ENCODE measurements at regions not wholly inside any gene's neighbourhood (a gene's known extent, or its start where the extent isn't known, plus 50 kb on each side); places are given as distances from the start of the nearest gene placed in this dataset.
"Not testable (repeated sequence)": the region's sequence is repeated elsewhere in the genome, so short reads cannot be mapped to it uniquely, and the experiment has no call there.

DNA sequence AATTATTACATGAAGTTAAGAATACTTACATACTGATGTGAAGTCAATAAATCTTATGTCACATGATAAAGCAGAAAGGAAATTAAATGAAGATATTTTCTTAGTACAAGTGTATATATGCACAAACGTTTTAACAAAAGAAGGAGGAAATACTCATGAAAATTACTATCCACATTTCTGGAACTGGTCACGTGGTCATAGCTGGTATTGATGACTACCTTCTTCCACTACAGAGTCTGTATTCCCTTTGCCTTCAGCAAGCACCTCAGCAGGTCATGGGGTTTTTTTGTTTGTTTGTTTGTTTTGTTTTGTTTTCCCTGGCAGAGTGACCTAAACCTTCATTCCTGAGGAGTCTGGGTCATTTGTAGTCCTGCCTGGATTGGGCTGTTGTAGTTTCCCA, 174.9 kb upstream of the BANK1 start:
- Histone ChIP-seq H4K12ac (ENCODE audit: low read depth, low read length) (no peak overlapping the region), H3K27ac (ENCODE audit: low read depth, low read length) (no peak overlapping the region), H3K27me3 (ENCODE audit: insufficient read depth, low read length) (no peaks in the 10 kb centered on the region), H3K79me2 (ENCODE audit: control insufficient read depth, insufficient read depth, low read length, poor library complexity) (no peaks in the 10 kb centered on the region), H2BK12ac (ENCODE audit: low read length) (no peak overlapping the region), H3K4ac (ENCODE audit: low read depth, low read length) (no peak overlapping the region), H4K91ac (ENCODE audit: low read depth, low read length) (no peak overlapping the region), H2BK5ac (ENCODE audit: low read depth, low read length, poor library complexity) (no peak overlapping the region), H4K8ac (ENCODE audit: low read depth, low read length) (no peak overlapping the region), H3K4me3 (ENCODE audit: low read depth, low read length) (no peak overlapping the region), H3K9ac (ENCODE audit: low read length) (no peak overlapping the region), H3K23ac (ENCODE audit: low read length) (no peak overlapping the region), H3K4me1 (ENCODE audit: control insufficient read depth in 1 of 2, insufficient read depth in 2 of 2, low read length in 2 of 2) (no peaks in the 10 kb centered on the region), H3K14ac (ENCODE audit: low read length) (no peak overlapping the region), H3K9me3 (ENCODE audit: insufficient read depth, low read depth, low read length) (no peaks in the 10 kb centered on the region), H2AK5ac (ENCODE audit: low read length) (no peak overlapping the region), H3K36me3 (ENCODE audit: control insufficient read depth in 1 of 2, insufficient read depth in 2 of 2, low read length in 2 of 2) (no peaks in the 10 kb centered on the region), H2AFZ (ENCODE audit: insufficient read depth, low read length, poor library complexity) (no peak overlapping the region), H2BK120ac (ENCODE audit: insufficient read depth, low read length, poor library complexity) (no peak overlapping the region), H3K79me1 (ENCODE audit: low read length) (no peaks in the 10 kb centered on the region), H3K4me2 (ENCODE audit: low read length) (no peak overlapping the region), H3K18ac (ENCODE audit: low read length) (no peak overlapping the region)
- no CpG with 5 or more reads among the region's 2 CpGs for WGBS (ENCODE audit: extremely low coverage, insufficient coverage, insufficient read length)
- no peak for DNase-seq

GRCh38 chr4:101606989-101607388, 183.5 kb upstream of the BANK1 start:
- H3K79me1 ChIP-seq (ENCODE audit: low read length); DNase-seq; H3K4me2 ChIP-seq (ENCODE audit: low read length); H2BK5ac ChIP-seq (ENCODE audit: low read depth, low read length, poor library complexity); H3K27me3 ChIP-seq (ENCODE audit: insufficient read depth, low read length); H3K4me1 ChIP-seq (ENCODE audit: control insufficient read depth in 1 of 2, insufficient read depth in 2 of 2, low read length in 2 of 2); H2AK5ac ChIP-seq (ENCODE audit: low read length); H4K12ac ChIP-seq (ENCODE audit: low read depth, low read length); H3K79me2 ChIP-seq (ENCODE audit: control insufficient read depth, insufficient read depth, low read length, poor library complexity); H3K27ac ChIP-seq (ENCODE audit: low read depth, low read length); H3K36me3 ChIP-seq (ENCODE audit: control insufficient read depth in 1 of 2, insufficient read depth in 2 of 2, low read length in 2 of 2); H4K8ac ChIP-seq (ENCODE audit: low read depth, low read length); H4K91ac ChIP-seq (ENCODE audit: low read depth, low read length); H3K18ac ChIP-seq (ENCODE audit: low read length); H3K14ac ChIP-seq (ENCODE audit: low read length); H3K4ac ChIP-seq (ENCODE audit: low read depth, low read length); H2BK12ac ChIP-seq (ENCODE audit: low read length); H3K9me3 ChIP-seq (ENCODE audit: insufficient read depth, low read depth, low read length); H3K23ac ChIP-seq (ENCODE audit: low read length); H2AFZ ChIP-seq (ENCODE audit: insufficient read depth, low read length, poor library complexity); H2BK120ac ChIP-seq (ENCODE audit: insufficient read depth, low read length, poor library complexity); H3K9ac ChIP-seq (ENCODE audit: low read length); H3K4me3 ChIP-seq (ENCODE audit: low read depth, low read length): not testable (repeated sequence)
- WGBS (ENCODE audit: extremely low coverage, insufficient coverage, insufficient read length) = no CpG with 5 or more reads among the region's 3 CpGs

- H3K4me3 ChIP-seq (ENCODE audit: low read depth, low read length) = no peak overlapping the region
- no peak overlapping the region for H3K23ac ChIP-seq (ENCODE audit: low read length)
- DNase-seq = no peak
- H3K4me1 ChIP-seq (ENCODE audit: control insufficient read depth in 1 of 2, insufficient read depth in 2 of 2, low read length in 2 of 2) = no peaks in the 10 kb centered on the region
- no peak overlapping the region for H2BK5ac ChIP-seq (ENCODE audit: low read depth, low read length, poor library complexity)
- H4K91ac ChIP-seq (ENCODE audit: low read depth, low read length) = no peak overlapping the region
- H2AFZ ChIP-seq (ENCODE audit: insufficient read depth, low read length, poor library complexity) = no peak overlapping the region
- H3K14ac ChIP-seq (ENCODE audit: low read length) = no peak overlapping the region
- no peak overlapping the region for H3K27ac ChIP-seq (ENCODE audit: low read depth, low read length)
- H3K9me3 ChIP-seq (ENCODE audit: insufficient read depth, low read depth, low read length) = no peaks in the 10 kb centered on the region
- no peaks in the 10 kb centered on the region for H3K27me3 ChIP-seq (ENCODE audit: insufficient read depth, low read length)
- no peak overlapping the region for H3K4me2 ChIP-seq (ENCODE audit: low read length)
- no peak overlapping the region for H2BK12ac ChIP-seq (ENCODE audit: low read length)
- no peak overlapping the region for H3K18ac ChIP-seq (ENCODE audit: low read length)
- no peak overlapping the region for H2AK5ac ChIP-seq (ENCODE audit: low read length)
- no peak overlapping the region for H3K4ac ChIP-seq (ENCODE audit: low read depth, low read length)
- H3K79me2 ChIP-seq (ENCODE audit: control insufficient read depth, insufficient read depth, low read length, poor library complexity) = no peaks in the 10 kb centered on the region
- H4K12ac ChIP-seq (ENCODE audit: low read depth, low read length) = no peak overlapping the region
- H3K9ac ChIP-seq (ENCODE audit: low read length) = no peak overlapping the region
- no peaks in the 10 kb centered on the region for H3K79me1 ChIP-seq (ENCODE audit: low read length)
- no peak overlapping the region for H2BK120ac ChIP-seq (ENCODE audit: insufficient read depth, low read length, poor library complexity)
- no peaks in the 10 kb centered on the region for H3K36me3 ChIP-seq (ENCODE audit: control insufficient read depth in 1 of 2, insufficient read depth in 2 of 2, low read length in 2 of 2)
- no peak overlapping the region for H4K8ac ChIP-seq (ENCODE audit: low read depth, low read length)
- WGBS (ENCODE audit: extremely low coverage, insufficient coverage, insufficient read length) = no CpG with 5 or more reads among the region's 1 CpG
Measured at GRCh38 chr4:101604976-101605375, 185.6 kb upstream of the BANK1 start.

- H3K79me1 ChIP-seq (ENCODE audit: low read length) = no peaks in the 10 kb centered on the region
- no peaks in the 10 kb centered on the region for H3K36me3 ChIP-seq (ENCODE audit: control insufficient read depth in 1 of 2, insufficient read depth in 2 of 2, low read length in 2 of 2)
- no peaks in the 10 kb centered on the region for H3K9me3 ChIP-seq (ENCODE audit: insufficient read depth, low read depth, low read length)
- no peak overlapping the region for H2BK120ac ChIP-seq (ENCODE audit: insufficient read depth, low read length, poor library complexity)
- H3K9ac ChIP-seq (ENCODE audit: low read length) = no peak overlapping the region
- no peak overlapping the region for H3K18ac ChIP-seq (ENCODE audit: low read length)
- H3K23ac ChIP-seq (ENCODE audit: low read length) = no peak overlapping the region
- no peak overlapping the region for H2AK5ac ChIP-seq (ENCODE audit: low read length)
- no CpG with 5 or more reads among the region's 2 CpGs for WGBS (ENCODE audit: extremely low coverage, insufficient coverage, insufficient read length)
- H3K27me3 ChIP-seq (ENCODE audit: insufficient read depth, low read length) = no peaks in the 10 kb centered on the region
- no peak overlapping the region for H3K4ac ChIP-seq (ENCODE audit: low read depth, low read length)
- no peak overlapping the region for H4K91ac ChIP-seq (ENCODE audit: low read depth, low read length)
- no peak overlapping the region for H2BK5ac ChIP-seq (ENCODE audit: low read depth, low read length, poor library complexity)
- no peak overlapping the region for H3K27ac ChIP-seq (ENCODE audit: low read depth, low read length)
- H3K79me2 ChIP-seq (ENCODE audit: control insufficient read depth, insufficient read depth, low read length, poor library complexity) = no peaks in the 10 kb centered on the region
- no peak overlapping the region for H2AFZ ChIP-seq (ENCODE audit: insufficient read depth, low read length, poor library complexity)
- no peak overlapping the region for H3K4me2 ChIP-seq (ENCODE audit: low read length)
- H4K8ac ChIP-seq (ENCODE audit: low read depth, low read length) = no peak overlapping the region
- no peaks in the 10 kb centered on the region for H3K4me1 ChIP-seq (ENCODE audit: control insufficient read depth in 1 of 2, insufficient read depth in 2 of 2, low read length in 2 of 2)
- peak; percentile 8 to 80 for DNase-seq
- H4K12ac ChIP-seq (ENCODE audit: low read depth, low read length) = no peak overlapping the region
- H3K4me3 ChIP-seq (ENCODE audit: low read depth, low read length) = no peak overlapping the region
- no peak overlapping the region for H3K14ac ChIP-seq (ENCODE audit: low read length)
- no peak overlapping the region for H2BK12ac ChIP-seq (ENCODE audit: low read length)
Measured at GRCh38 chr4:101600287-101600686, 190.2 kb upstream of the BANK1 start.
